ACC112 (cell line): ENCODE measurements at regions not wholly inside any gene's neighbourhood (a gene's known extent, or its start where the extent isn't known, plus 50 kb on each side); places are given as distances from the start of the nearest gene placed in this dataset.

Experiments
- H2AFZ ChIP-seq: fragments of 200-600 bp; sonication (generic); one replicate; pipeline ENCODE4 v1.6.0; 2017; ENCODE audit warnings: antibody characterized with exemption, low read length; ENCODE audit not compliant: unreplicated experiment
- H3K27ac ChIP-seq: fragments of 200-600 bp; sonication (generic); 2 replicates; pipeline ENCODE4 v1.5.1; 2014; ENCODE audit warnings: low read depth, mild to moderate bottlenecking, antibody characterized with exemption, low read length, moderate library complexity
- H3K27me3 ChIP-seq: fragments of 200-600 bp; sonication (generic); 2 replicates; pipeline ENCODE4 v1.6.1; 2014; ENCODE audit warnings: mild to moderate bottlenecking, antibody characterized with exemption, low read length, moderate library complexity, mixed read lengths; ENCODE audit not compliant: insufficient read depth
- H3K36me3 ChIP-seq: fragments of 200-600 bp; sonication (generic); 2 replicates; pipeline ENCODE4 v1.6.1; 2016; ENCODE audit warnings: mild to moderate bottlenecking, antibody characterized with exemption, low read length, moderate library complexity, mixed read lengths; ENCODE audit not compliant: insufficient read depth
- H3K4me1 ChIP-seq: fragments of 200-600 bp; sonication (generic); one replicate; pipeline ENCODE4 v1.6.1; 2016; ENCODE audit warnings: low read length, mixed read lengths; ENCODE audit not compliant: insufficient read depth, unreplicated experiment, control insufficient read depth
- H3K4me3 ChIP-seq: fragments of 200-600 bp; sonication (generic); 2 replicates; pipeline ENCODE4 v1.5.1; 2014; ENCODE audit warnings: mild to moderate bottlenecking, low read depth, low read length
- H3K79me2 ChIP-seq: fragments of 200-600 bp; sonication (generic); one replicate; pipeline ENCODE4 v1.6.0; 2016; ENCODE audit warnings: low read length; ENCODE audit not compliant: control insufficient read depth, unreplicated experiment, insufficient read depth

GRCh38 chr1:187226396-187226795, 397.6 kb downstream of the PLA2G4A start:
- H2AFZ ChIP-seq = no peak overlapping the region
- H3K36me3 ChIP-seq = no peaks in the 10 kb centered on the region
- no peaks in the 10 kb centered on the region for H3K27me3 ChIP-seq
- no peak overlapping the region for H3K27ac ChIP-seq
- H3K4me1 ChIP-seq = no peaks in the 10 kb centered on the region
- H3K4me3 ChIP-seq = no peak overlapping the region
- H3K79me2 ChIP-seq = no peaks in the 10 kb centered on the region

GRCh38 chr1:187228790-187229189, 400.0 kb downstream of the PLA2G4A start:
- H3K4me3 ChIP-seq = no peak overlapping the region
- no peak overlapping the region for H2AFZ ChIP-seq
- H3K27ac ChIP-seq = no peak overlapping the region
- H3K4me1 ChIP-seq = no peaks in the 10 kb centered on the region
- no peaks in the 10 kb centered on the region for H3K27me3 ChIP-seq
- H3K36me3 ChIP-seq = no peaks in the 10 kb centered on the region
- no peaks in the 10 kb centered on the region for H3K79me2 ChIP-seq

- H3K79me2 ChIP-seq = no peaks in the 10 kb centered on the region
- H2AFZ ChIP-seq = no peak overlapping the region
- no peaks in the 10 kb centered on the region for H3K36me3 ChIP-seq
- H3K27me3 ChIP-seq = no peaks in the 10 kb centered on the region
- no peak overlapping the region for H3K27ac ChIP-seq
- H3K4me1 ChIP-seq = no peaks in the 10 kb centered on the region
- H3K4me3 ChIP-seq = no peak overlapping the region
Measured at GRCh38 chr1:187229496-187229895, 400.7 kb downstream of the PLA2G4A start.

- H3K79me2 ChIP-seq = no peaks in the 10 kb centered on the region
- no peak overlapping the region for H2AFZ ChIP-seq
- no peak overlapping the region for H3K27ac ChIP-seq
- peaks cover 6% of the 10 kb centered on the region; the same call in 1 of the 2 replicates for H3K27me3 ChIP-seq
- H3K4me1 ChIP-seq = no peaks in the 10 kb centered on the region
- no peak overlapping the region for H3K4me3 ChIP-seq
- H3K36me3 ChIP-seq = no peaks in the 10 kb centered on the region
Measured at GRCh38 chr1:187234706-187235105, 406.0 kb downstream of the PLA2G4A start.

- no peaks in the 10 kb centered on the region for H3K79me2 ChIP-seq
- H3K27ac ChIP-seq = no peak overlapping the region
- no peaks in the 10 kb centered on the region for H3K4me1 ChIP-seq
- no peaks in the 10 kb centered on the region for H3K36me3 ChIP-seq
- peaks cover 6% of the 10 kb centered on the region; the same call in 1 of the 2 replicates for H3K27me3 ChIP-seq
- H3K4me3 ChIP-seq = no peak overlapping the region
- no peak overlapping the region for H2AFZ ChIP-seq
Measured at GRCh38 chr1:187236199-187236598, 407.4 kb downstream of the PLA2G4A start.

- Histone ChIP-seq H3K36me3 (no peaks in the 10 kb centered on the region), H3K79me2 (no peaks in the 10 kb centered on the region), H2AFZ (no peak overlapping the region), H3K4me1 (no peaks in the 10 kb centered on the region), H3K27me3 (peaks cover 6% of the 10 kb centered on the region; the same call in 1 of the 2 replicates), H3K4me3 (no peak overlapping the region), H3K27ac (no peak overlapping the region)
Measured at GRCh38 chr1:187236676-187237075, 407.9 kb downstream of the PLA2G4A start.

GRCh38 chr1:187237542-187237941, 408.8 kb downstream of the PLA2G4A start:
- H3K79me2 ChIP-seq = no peaks in the 10 kb centered on the region
- H3K27me3 ChIP-seq = peaks cover 6% of the 10 kb centered on the region; the same call in 1 of the 2 replicates
- H3K4me3 ChIP-seq = no peak overlapping the region
- no peaks in the 10 kb centered on the region for H3K4me1 ChIP-seq
- H3K36me3 ChIP-seq = no peaks in the 10 kb centered on the region
- no peak overlapping the region for H3K27ac ChIP-seq
- H2AFZ ChIP-seq = no peak overlapping the region

GRCh38 chr1:187241971-187242370, 413.2 kb downstream of the PLA2G4A start:
- H3K27me3 ChIP-seq = no peaks in the 10 kb centered on the region; the same call in 1 of the 2 replicates
- no peak overlapping the region for H3K4me3 ChIP-seq
- no peaks in the 10 kb centered on the region for H3K4me1 ChIP-seq
- no peaks in the 10 kb centered on the region for H3K36me3 ChIP-seq
- H3K27ac ChIP-seq = no peak overlapping the region
- no peak overlapping the region for H2AFZ ChIP-seq
- no peaks in the 10 kb centered on the region for H3K79me2 ChIP-seq

GRCh38 chr1:187244623-187245022, 415.9 kb downstream of the PLA2G4A start:
- Histone ChIP-seq H3K4me1 (no peaks in the 10 kb centered on the region), H3K79me2 (no peaks in the 10 kb centered on the region), H3K27me3 (no peaks in the 10 kb centered on the region), H2AFZ (no peak overlapping the region), H3K4me3 (no peak overlapping the region), H3K27ac (no peak overlapping the region), H3K36me3 (no peaks in the 10 kb centered on the region)

GRCh38 chr1:187245201-187245600, 416.5 kb downstream of the PLA2G4A start:
- H3K79me2 ChIP-seq = no peaks in the 10 kb centered on the region
- H3K4me1 ChIP-seq = no peaks in the 10 kb centered on the region
- no peak overlapping the region for H3K4me3 ChIP-seq

GRCh38 chr1:187249196-187249595, 420.4 kb downstream of the PLA2G4A start:
- no peak overlapping the region for H3K27ac ChIP-seq
- no peaks in the 10 kb centered on the region for H3K79me2 ChIP-seq
- no peaks in the 10 kb centered on the region for H3K4me1 ChIP-seq
- no peaks in the 10 kb centered on the region for H3K36me3 ChIP-seq
- H2AFZ ChIP-seq = no peak overlapping the region
- no peak overlapping the region for H3K4me3 ChIP-seq
- no peaks in the 10 kb centered on the region for H3K27me3 ChIP-seq

More at GRCh38 chr1:187245201-187245600, 416.5 kb downstream of the PLA2G4A start:
- Histone ChIP-seq H3K27me3 (no peaks in the 10 kb centered on the region), H3K36me3 (no peaks in the 10 kb centered on the region), H2AFZ (no peak overlapping the region), H3K27ac (no peak overlapping the region)
